Lower lobe of right lung (tissue), 2 donors: ENCODE measurements at regions not wholly inside any gene's neighbourhood (a gene's known extent, or its start where the extent isn't known, plus 50 kb on each side); places are given as distances from the start of the nearest gene placed in this dataset.

Source experiments
- ATAC-seq, 2 donors: fragments of 200-7000 bp; cut with Tn5 transposase; one replicate each; pipeline ENCODE4 v1.9.1; 2020 to 2022; ENCODE audit warnings: mild to moderate bottlenecking in 2 of 2, moderate library complexity in 2 of 2
- DNase-seq: peaks from one replicate; pipeline ENCODE4 v3.0.0-alpha.2; 2020
- H3K27ac ChIP-seq: fragments of 200-600 bp; one replicate; pipeline ENCODE4 v1.8.0; 2022
- H3K27me3 ChIP-seq: fragments of 200-600 bp; one replicate; pipeline ENCODE4 v1.8.0; 2022; ENCODE audit warnings: low read depth
- H3K36me3 ChIP-seq: fragments of 200-600 bp; one replicate; pipeline ENCODE4 v1.8.0; 2022; ENCODE audit warnings: mild to moderate bottlenecking
- H3K4me1 ChIP-seq: fragments of 200-600 bp; one replicate; pipeline ENCODE4 v1.8.0; 2022
- H3K4me3 ChIP-seq: fragments of 200-600 bp; one replicate; pipeline ENCODE4 v1.8.0; 2022; ENCODE audit warnings: mild to moderate bottlenecking
- H3K9me3 ChIP-seq: fragments of 200-600 bp; one replicate; pipeline ENCODE4 v1.8.0; 2022
- CTCF ChIP-seq: fragments of 200-600 bp; IDR thresholded peaks from one replicate; pipeline ENCODE4 v1.8.0; 2022; ENCODE audit warnings: antibody characterized with exemption, mild to moderate bottlenecking
- intact Hi-C: fragments of 100-400 bp; cut with DNase I; formaldehyde crosslinking; loops from one replicate; pipeline ENCODE4 v1.11.0; 2022
- donor health status: DM: no; HTN: yes; CAD: no; lungs with severe emphysema.

GRCh38 chr12:25843976-25844375 lies 114.5 kb upstream of the RASSF8 start:
- H3K27ac ChIP-seq = no peak overlapping the region
- H3K36me3 ChIP-seq = no peaks in the 10 kb centered on the region
- DNase-seq = no peak
- intact Hi-C loops = no loop called here
- H3K4me3 ChIP-seq = no peak overlapping the region
- no peaks in the 10 kb centered on the region for H3K9me3 ChIP-seq
- no peak for ATAC-seq
- H3K4me1 ChIP-seq = no peaks in the 10 kb centered on the region
- no peaks in the 10 kb centered on the region for H3K27me3 ChIP-seq
- no peak for TF ChIP-seq CTCF

GRCh38 chr12:25845415-25845814 lies 113.1 kb upstream of the RASSF8 start:
- H3K4me1 ChIP-seq = no peaks in the 10 kb centered on the region
- ATAC-seq = no peak
- no peaks in the 10 kb centered on the region for H3K27me3 ChIP-seq
- no peak for TF ChIP-seq CTCF
- DNase-seq = no peak
- no peak overlapping the region for H3K4me3 ChIP-seq
- H3K27ac ChIP-seq = no peak overlapping the region
- H3K36me3 ChIP-seq = no peaks in the 10 kb centered on the region
- intact Hi-C loops = no loop called here
- H3K9me3 ChIP-seq = no peaks in the 10 kb centered on the region

GRCh38 chr12:25852792-25853191 lies 105.7 kb upstream of the RASSF8 start:
- Histone ChIP-seq H3K27me3 (no peaks in the 10 kb centered on the region), H3K4me1 (no peaks in the 10 kb centered on the region), H3K4me3 (no peak overlapping the region), H3K9me3 (no peaks in the 10 kb centered on the region), H3K36me3 (no peaks in the 10 kb centered on the region), H3K27ac (no peak overlapping the region)
- DNase-seq = no peak
- no peak for TF ChIP-seq CTCF
- intact Hi-C loops = no loop called here
- no peak for ATAC-seq

GRCh38 chr12:25853316-25854095 lies 105.0 kb upstream of the RASSF8 start:
- Histone ChIP-seq H3K4me3 (no peak overlapping the region), H3K4me1 (no peaks in the 10 kb centered on the region), H3K27me3 (no peaks in the 10 kb centered on the region), H3K27ac (no peak overlapping the region), H3K36me3 (no peaks in the 10 kb centered on the region), H3K9me3 (no peaks in the 10 kb centered on the region)
- DNase-seq (no peak), ATAC-seq (no peak)
- no peak for TF ChIP-seq CTCF
- intact Hi-C loops = no loop called here

GRCh38 chr12:25854991-25855390 lies 103.5 kb upstream of the RASSF8 start:
- Histone ChIP-seq H3K27me3 (no peaks in the 10 kb centered on the region), H3K4me3 (no peak overlapping the region), H3K27ac (no peak overlapping the region), H3K9me3 (no peaks in the 10 kb centered on the region), H3K36me3 (no peaks in the 10 kb centered on the region), H3K4me1 (no peaks in the 10 kb centered on the region)
- ATAC-seq (no peak), DNase-seq (no peak)
- no peak for TF ChIP-seq CTCF
- intact Hi-C loops = no loop called here
